ENCODE measurements at regions not wholly inside any gene's neighbourhood (a gene's known extent, or its start where the extent isn't known, plus 50 kb on each side); places are given as distances from the start of the nearest gene placed in this dataset.

- intact Hi-C loops (cut with DNase I), result no loop called here
- Histone ChIP-seq H3K27me3 (ENCODE audit: control insufficient read depth in 1 of 2, insufficient read depth in 2 of 2, low read length in 1 of 2) (no peaks in the 10 kb centered on the region), H3K4me3 (ENCODE audit: low read length in 2 of 2) (no peak overlapping the region), H3K36me3 (ENCODE audit: control insufficient read depth in 1 of 2, insufficient read depth in 2 of 2, low read length in 1 of 2) (no peaks in the 10 kb centered on the region), H3K27ac (ENCODE audit: low read depth in 1 of 2, low read length in 2 of 2) (no peak overlapping the region), H3K4me1 (ENCODE audit: control insufficient read depth in 1 of 2, insufficient read depth in 2 of 2, low read length in 2 of 2) (no peaks in the 10 kb centered on the region), H3K9me3 (ENCODE audit: control insufficient read depth, low read length) (no peaks in the 10 kb centered on the region)
- WGBS, 2 donors, result 70 to 71% methylated on average over 6 of the region's 6 CpGs
- DNase-seq (no peak), ATAC-seq (ENCODE audit: low FRiP score) (no peak)
Measured at GRCh38 chr5:117681431-117682254, 1107.0 kb upstream of the SEMA6A start.

GRCh38 chr5:117680426-117680825 lies 1105.8 kb upstream of the SEMA6A start:
- intact Hi-C loops (cut with DNase I), result no loop called here

GRCh38 chr5:117679046-117679445 lies 1104.4 kb upstream of the SEMA6A start:
- ATAC-seq (ENCODE audit: low FRiP score) (no peak), DNase-seq (no peak)
- H3K9me3 ChIP-seq (ENCODE audit: control insufficient read depth, low read length), result no peaks in the 10 kb centered on the region
- no peaks in the 10 kb centered on the region for H3K4me1 ChIP-seq (ENCODE audit: control insufficient read depth in 1 of 2, insufficient read depth in 2 of 2, low read length in 2 of 2)
- no peak overlapping the region for H3K27ac ChIP-seq (ENCODE audit: low read depth in 1 of 2, low read length in 2 of 2)
- H3K36me3 ChIP-seq (ENCODE audit: control insufficient read depth in 1 of 2, insufficient read depth in 2 of 2, low read length in 1 of 2), result no peaks in the 10 kb centered on the region
- no peak overlapping the region for H3K4me3 ChIP-seq (ENCODE audit: low read length in 2 of 2)
- WGBS, 2 donors, result 94 to 95% methylated on average over 4 of the region's 4 CpGs
- intact Hi-C loops (cut with DNase I), result no loop called here
- H3K27me3 ChIP-seq (ENCODE audit: control insufficient read depth in 1 of 2, insufficient read depth in 2 of 2, low read length in 1 of 2), result no peaks in the 10 kb centered on the region

More at GRCh38 chr5:117680426-117680825, 1105.8 kb upstream of the SEMA6A start:
- ATAC-seq (ENCODE audit: low FRiP score) (no peak), DNase-seq (no peak)
- Histone ChIP-seq H3K27ac (ENCODE audit: low read depth in 1 of 2, low read length in 2 of 2) (no peak overlapping the region), H3K27me3 (ENCODE audit: control insufficient read depth in 1 of 2, insufficient read depth in 2 of 2, low read length in 1 of 2) (no peaks in the 10 kb centered on the region), H3K36me3 (ENCODE audit: control insufficient read depth in 1 of 2, insufficient read depth in 2 of 2, low read length in 1 of 2) (no peaks in the 10 kb centered on the region), H3K4me1 (ENCODE audit: control insufficient read depth in 1 of 2, insufficient read depth in 2 of 2, low read length in 2 of 2) (no peaks in the 10 kb centered on the region), H3K9me3 (ENCODE audit: control insufficient read depth, low read length) (no peaks in the 10 kb centered on the region), H3K4me3 (ENCODE audit: low read length in 2 of 2) (no peak overlapping the region)
- WGBS, 2 donors, result 85 to 92% methylated on average over 1 of the region's 1 CpG

- H3K4me3 ChIP-seq (ENCODE audit: low read length in 2 of 2), result no peak overlapping the region
- WGBS, 2 donors, result 93% methylated on average over 4 of the region's 4 CpGs
- no peaks in the 10 kb centered on the region for H3K36me3 ChIP-seq (ENCODE audit: control insufficient read depth in 1 of 2, insufficient read depth in 2 of 2, low read length in 1 of 2)
- H3K27me3 ChIP-seq (ENCODE audit: control insufficient read depth in 1 of 2, insufficient read depth in 2 of 2, low read length in 1 of 2), result no peaks in the 10 kb centered on the region
- intact Hi-C loops (cut with DNase I), result no loop called here
- no peak for ATAC-seq (ENCODE audit: low FRiP score)
- H3K4me1 ChIP-seq (ENCODE audit: control insufficient read depth in 1 of 2, insufficient read depth in 2 of 2, low read length in 2 of 2), result no peaks in the 10 kb centered on the region
- no peaks in the 10 kb centered on the region for H3K9me3 ChIP-seq (ENCODE audit: control insufficient read depth, low read length)
- no peak overlapping the region for H3K27ac ChIP-seq (ENCODE audit: low read depth in 1 of 2, low read length in 2 of 2)
- no peak for DNase-seq
Measured at GRCh38 chr5:117675646-117676045, 1101.0 kb upstream of the SEMA6A start.

GRCh38 chr5:117671551-117671950 lies 1096.9 kb upstream of the SEMA6A start:
- DNase-seq (no peak), ATAC-seq (ENCODE audit: low FRiP score) (no peak)
- WGBS, 2 donors, result 86 to 91% methylated on average over 1 of the region's 1 CpG
- Histone ChIP-seq H3K27ac (ENCODE audit: low read depth in 1 of 2, low read length in 2 of 2) (no peak overlapping the region), H3K27me3 (ENCODE audit: control insufficient read depth in 1 of 2, insufficient read depth in 2 of 2, low read length in 1 of 2) (no peaks in the 10 kb centered on the region), H3K4me1 (ENCODE audit: control insufficient read depth in 1 of 2, insufficient read depth in 2 of 2, low read length in 2 of 2) (no peaks in the 10 kb centered on the region), H3K9me3 (ENCODE audit: control insufficient read depth, low read length) (no peaks in the 10 kb centered on the region), H3K36me3 (ENCODE audit: control insufficient read depth in 1 of 2, insufficient read depth in 2 of 2, low read length in 1 of 2) (no peaks in the 10 kb centered on the region), H3K4me3 (ENCODE audit: low read length in 2 of 2) (no peak overlapping the region)
- intact Hi-C loops (cut with DNase I), result no loop called here

GRCh38 chr5:117667105-117667504 lies 1092.5 kb upstream of the SEMA6A start:
- H3K4me3 ChIP-seq (ENCODE audit: low read length in 2 of 2), result no peak overlapping the region
- DNase-seq (no peak), ATAC-seq (ENCODE audit: low FRiP score) (no peak)
- no peaks in the 10 kb centered on the region for H3K27me3 ChIP-seq (ENCODE audit: control insufficient read depth in 1 of 2, insufficient read depth in 2 of 2, low read length in 1 of 2)
- no peak overlapping the region for H3K27ac ChIP-seq (ENCODE audit: low read depth in 1 of 2, low read length in 2 of 2)
- WGBS, 2 donors, result 75 to 90% methylated on average over 3 of the region's 3 CpGs
- H3K36me3 ChIP-seq (ENCODE audit: control insufficient read depth in 1 of 2, insufficient read depth in 2 of 2, low read length in 1 of 2), result no peaks in the 10 kb centered on the region
- H3K4me1 ChIP-seq (ENCODE audit: control insufficient read depth in 1 of 2, insufficient read depth in 2 of 2, low read length in 2 of 2), result no peaks in the 10 kb centered on the region
- no peaks in the 10 kb centered on the region for H3K9me3 ChIP-seq (ENCODE audit: control insufficient read depth, low read length)
- intact Hi-C loops (cut with DNase I), result no loop called here

GRCh38 chr5:117665121-117665520 lies 1090.5 kb upstream of the SEMA6A start:
- WGBS, 2 donors, result 69 to 90% methylated on average over 1 of the region's 1 CpG

GRCh38 chr5:117662361-117662760 lies 1087.7 kb upstream of the SEMA6A start:
- Histone ChIP-seq H3K27ac (ENCODE audit: low read depth in 1 of 2, low read length in 2 of 2) (no peak overlapping the region), H3K4me3 (ENCODE audit: low read length in 2 of 2) (no peak overlapping the region), H3K36me3 (ENCODE audit: control insufficient read depth in 1 of 2, insufficient read depth in 2 of 2, low read length in 1 of 2) (no peaks in the 10 kb centered on the region), H3K27me3 (ENCODE audit: control insufficient read depth in 1 of 2, insufficient read depth in 2 of 2, low read length in 1 of 2) (no peaks in the 10 kb centered on the region), H3K4me1 (ENCODE audit: control insufficient read depth in 1 of 2, insufficient read depth in 2 of 2, low read length in 2 of 2) (no peaks in the 10 kb centered on the region), H3K9me3 (ENCODE audit: control insufficient read depth, low read length) (no peaks in the 10 kb centered on the region)
- no peak for ATAC-seq (ENCODE audit: low FRiP score)
- no peak for DNase-seq
- intact Hi-C loops (cut with DNase I), result no loop called here
- 36 to 39% methylated on average over 2 of the region's 2 CpGs for WGBS, 2 donors

More at GRCh38 chr5:117665121-117665520, 1090.5 kb upstream of the SEMA6A start:
- Histone ChIP-seq H3K27ac (ENCODE audit: low read depth in 1 of 2, low read length in 2 of 2) (no peak overlapping the region), H3K4me1 (ENCODE audit: control insufficient read depth in 1 of 2, insufficient read depth in 2 of 2, low read length in 2 of 2) (no peaks in the 10 kb centered on the region), H3K36me3 (ENCODE audit: control insufficient read depth in 1 of 2, insufficient read depth in 2 of 2, low read length in 1 of 2) (no peaks in the 10 kb centered on the region), H3K9me3 (ENCODE audit: control insufficient read depth, low read length) (no peaks in the 10 kb centered on the region), H3K27me3 (ENCODE audit: control insufficient read depth in 1 of 2, insufficient read depth in 2 of 2, low read length in 1 of 2) (no peaks in the 10 kb centered on the region), H3K4me3 (ENCODE audit: low read length in 2 of 2) (no peak overlapping the region)
- ATAC-seq (ENCODE audit: low FRiP score) (no peak), DNase-seq (no peak)
- intact Hi-C loops (cut with DNase I), result no loop called here

GRCh38 chr5:117657541-117657940 lies 1082.9 kb upstream of the SEMA6A start:
- no peaks in the 10 kb centered on the region for H3K36me3 ChIP-seq (ENCODE audit: control insufficient read depth in 1 of 2, insufficient read depth in 2 of 2, low read length in 1 of 2)
- ATAC-seq (ENCODE audit: low FRiP score) (no peak), DNase-seq (no peak)
- intact Hi-C loops (cut with DNase I), result no loop called here
- 8 to 10% methylated on average over 1 of the region's 1 CpG for WGBS, 2 donors
- no peak overlapping the region for H3K4me3 ChIP-seq (ENCODE audit: low read length in 2 of 2)
- H3K27me3 ChIP-seq (ENCODE audit: control insufficient read depth in 1 of 2, insufficient read depth in 2 of 2, low read length in 1 of 2), result no peaks in the 10 kb centered on the region
- H3K27ac ChIP-seq (ENCODE audit: low read depth in 1 of 2, low read length in 2 of 2), result no peak overlapping the region
- no peaks in the 10 kb centered on the region for H3K4me1 ChIP-seq (ENCODE audit: control insufficient read depth in 1 of 2, insufficient read depth in 2 of 2, low read length in 2 of 2)
- H3K9me3 ChIP-seq (ENCODE audit: control insufficient read depth, low read length), result no peaks in the 10 kb centered on the region

Measured in aorta (tissue), 5 donors.